GM06990 (cell line): ENCODE measurements at regions not wholly inside any gene's neighbourhood (a gene's known extent, or its start where the extent isn't known, plus 50 kb on each side); places are given as distances from the start of the nearest gene placed in this dataset.

Experiments used
- DNase-seq: peaks from one replicate; pipeline ENCODE4 v3.0.0-alpha.2; 2011; ENCODE audit not compliant: insufficient read length; ENCODE audit errors: extremely low read depth
- H3K27me3 ChIP-seq: replicated peaks from 2 replicates; pipeline ENCODE4 v1.6.0; 2011; ENCODE audit warnings: low read length; ENCODE audit not compliant: control insufficient read depth, insufficient read depth
- H3K36me3 ChIP-seq: 2 replicates; pipeline ENCODE4 v1.5.1; 2011; ENCODE audit warnings: low read length; ENCODE audit not compliant: control insufficient read depth, insufficient read depth
- H3K4me3 ChIP-seq: replicated peaks from 2 replicates; pipeline ENCODE4 v1.5.1; 2011; ENCODE audit warnings: low read depth, mild to moderate bottlenecking, control low read depth, low read length
- CTCF ChIP-seq: IDR thresholded peaks from 2 replicates; pipeline ENCODE4 v1.5.1; 2011; ENCODE audit warnings: low read length, control low read depth, mild to moderate bottlenecking, inconsistent platforms; ENCODE audit not compliant: insufficient read depth, poor library complexity, severe bottlenecking

GRCh38 chr15:62610265-62610869 is 432.2 kb upstream of the TPM1 start:
- TF ChIP-seq CTCF: no peak
- Histone ChIP-seq H3K27me3 (peaks cover 1% of the 10 kb centered on the region; the same call in 1 of the 2 replicates), H3K4me3 (no peak overlapping the region), H3K36me3 (no peaks in the 10 kb centered on the region)
- DNase-seq: no peak

- no peaks in the 10 kb centered on the region for H3K36me3 ChIP-seq
- no peak for DNase-seq
- TF ChIP-seq CTCF: no peak
- peaks cover 1% of the 10 kb centered on the region; the same call in 1 of the 2 replicates for H3K27me3 ChIP-seq
- H3K4me3 ChIP-seq: no peak overlapping the region
These were observed 431.5 kb upstream of the TPM1 start for GRCh38 chr15:62611002-62611401.

- Histone ChIP-seq H3K27me3 (peaks cover 1% of the 10 kb centered on the region; the same call in 1 of the 2 replicates), H3K36me3 (no peaks in the 10 kb centered on the region), H3K4me3 (no peak overlapping the region)
- DNase-seq: no peak
- no peak for TF ChIP-seq CTCF
These were observed 430.3 kb upstream of the TPM1 start for GRCh38 chr15:62612183-62612733.

- TF ChIP-seq CTCF: no peak
- Histone ChIP-seq H3K36me3 (no peaks in the 10 kb centered on the region), H3K27me3 (peaks cover 1% of the 10 kb centered on the region; the same call in 1 of the 2 replicates), H3K4me3 (no peak overlapping the region)
- DNase-seq: no peak
These were observed 429.8 kb upstream of the TPM1 start for GRCh38 chr15:62612771-62613170.

- H3K4me3 ChIP-seq: no peak overlapping the region
- no peak for TF ChIP-seq CTCF
These were observed 425.8 kb upstream of the TPM1 start for GRCh38 chr15:62616746-62617145.

More at GRCh38 chr15:62616746-62617145, 425.8 kb upstream of the TPM1 start:
- no peak for DNase-seq
- H3K36me3 ChIP-seq: no peaks in the 10 kb centered on the region
- no peaks in the 10 kb centered on the region; the same call in 1 of the 2 replicates for H3K27me3 ChIP-seq
